Activated CD4-positive, alpha-beta T cell treated with anti-CD3 and anti-CD28 coated beads, Interleukin-2, Interleukin-4, amounts not matched to agents 100 ng/mL and 50 ng/mL, durations not matched to agents 16 hours and 8 hours (primary cell): ENCODE measurements at regions not wholly inside any gene's neighbourhood (a gene's known extent, or its start where the extent isn't known, plus 50 kb on each side); places are given as distances from the start of the nearest gene placed in this dataset.
"Not testable (repeated sequence)": the region's sequence is repeated elsewhere in the genome, so short reads cannot be mapped to it uniquely, and the experiment has no call there.

Experiments
- DNase-seq: peaks from one replicate; pipeline ENCODE4 v3.0.0-alpha.2; 2020; ENCODE audit warnings: low spot score

DNA sequence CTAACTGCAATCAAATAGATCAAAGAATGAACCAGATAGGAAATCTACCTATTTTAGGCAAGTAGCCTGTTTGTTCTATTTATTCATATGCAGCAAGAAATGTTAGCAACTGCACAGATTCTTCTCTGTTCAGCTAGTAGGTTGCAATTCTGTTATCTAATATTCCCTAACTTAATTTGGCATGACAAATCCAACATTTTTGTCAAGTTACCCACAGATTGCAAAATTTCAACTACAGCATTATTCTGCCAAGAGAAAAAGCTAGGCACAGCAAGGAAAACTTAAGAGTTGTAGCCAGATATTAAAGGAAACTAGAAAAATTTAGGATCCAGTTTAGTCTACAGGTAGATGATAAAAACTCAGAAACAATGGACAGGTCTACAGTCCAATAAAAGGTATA lies 104.4 kb upstream of the SYNCRIP start:
- DNase-seq: no peak

DNA sequence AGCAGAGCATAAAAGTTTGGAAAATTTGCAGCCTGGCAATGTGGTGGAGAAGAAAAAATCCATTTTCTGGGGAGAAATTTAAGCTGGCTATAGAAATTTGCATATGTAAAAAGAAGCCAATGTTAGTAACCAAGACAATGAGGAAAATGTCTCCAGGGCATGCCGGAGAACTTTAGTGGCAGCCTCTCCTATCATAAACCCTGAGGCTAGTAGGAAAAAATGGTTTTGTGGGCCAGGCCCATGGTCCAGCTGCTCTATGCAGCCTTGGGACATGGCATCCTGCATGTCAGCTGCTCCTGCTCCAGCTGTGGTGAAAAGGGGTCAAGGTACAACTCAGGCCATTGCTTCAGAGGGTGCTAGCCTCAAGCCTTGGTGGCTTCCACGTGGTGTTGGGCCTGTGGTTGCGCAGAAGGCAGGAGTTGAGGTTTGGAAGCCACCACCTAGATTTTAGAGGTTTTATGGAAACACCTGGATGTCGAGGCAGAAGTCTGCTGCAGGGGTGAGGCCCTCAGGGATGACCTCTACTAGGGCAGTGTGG lies 101.8 kb upstream of the SYNCRIP start:
- no peak for DNase-seq

DNA sequence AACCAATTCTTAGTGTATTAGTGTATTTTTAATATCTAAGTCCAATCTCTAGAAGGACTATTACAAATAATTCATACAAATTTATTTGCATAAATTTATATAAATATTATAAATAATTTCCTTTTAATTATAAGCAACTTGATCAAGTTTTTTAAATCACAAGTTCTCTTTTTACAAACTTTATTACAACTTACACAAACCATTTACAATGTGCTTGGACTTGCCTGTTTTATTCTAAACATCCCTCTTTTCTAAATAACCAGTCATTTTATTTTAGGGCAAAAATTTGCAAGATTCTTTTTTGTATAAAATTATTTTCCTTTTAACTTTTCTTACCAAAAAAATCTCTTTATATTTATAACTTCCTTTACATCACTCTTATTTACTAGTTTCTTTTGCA lies 83.5 kb upstream of the SYNCRIP start:
- no peak for DNase-seq

DNA sequence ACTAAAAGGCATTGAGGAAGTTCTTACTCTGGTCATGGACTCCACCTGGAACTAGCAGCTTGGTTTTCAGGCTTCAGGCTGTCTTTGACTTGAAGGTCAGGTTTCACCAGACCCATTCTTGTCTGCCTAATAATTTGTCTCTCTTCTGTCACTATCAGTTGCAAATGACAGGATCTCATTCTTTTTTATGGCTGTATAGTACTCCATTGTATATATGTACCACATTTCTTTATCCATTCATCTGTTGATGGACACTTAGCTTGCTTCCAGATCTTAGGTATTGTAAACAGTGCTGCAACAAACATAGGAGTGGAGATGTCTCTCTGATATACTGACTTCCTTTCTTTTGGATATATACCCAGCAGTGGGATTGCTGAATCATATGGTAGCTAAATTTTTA lies 73.1 kb upstream of the SYNCRIP start:
- DNase-seq: no peak

DNA sequence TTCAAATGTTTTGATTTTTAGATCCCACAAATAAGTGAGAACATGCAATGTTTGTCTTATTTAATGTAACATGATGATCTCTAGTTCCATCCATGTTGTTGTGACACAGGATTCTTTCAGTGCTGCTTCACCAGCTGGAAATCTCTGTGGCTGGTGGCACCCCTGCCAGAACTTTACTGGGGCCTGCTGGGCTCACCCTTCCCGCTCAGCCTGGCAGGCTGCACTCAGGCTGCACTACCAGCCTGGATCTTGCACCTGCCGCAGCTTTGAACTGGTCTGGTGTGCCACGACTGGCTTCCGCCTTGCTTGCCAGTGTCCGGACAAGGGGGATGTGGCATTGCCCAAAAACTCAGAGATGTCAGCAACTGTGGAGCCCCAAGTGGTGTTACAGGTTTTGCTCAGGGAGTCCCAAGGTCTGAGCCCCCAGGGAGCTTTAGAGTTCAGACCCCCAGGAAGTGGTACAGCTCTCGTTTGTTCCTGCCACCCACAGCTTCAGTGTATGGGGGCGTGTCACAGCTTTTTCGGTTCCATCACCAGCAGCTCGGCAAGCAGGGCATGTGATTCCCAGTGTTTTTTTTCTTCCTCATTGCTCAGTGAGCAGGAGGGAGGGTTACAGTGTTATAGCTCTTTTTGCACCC lies 72.3 kb upstream of the SYNCRIP start:
- no peak for DNase-seq

DNA sequence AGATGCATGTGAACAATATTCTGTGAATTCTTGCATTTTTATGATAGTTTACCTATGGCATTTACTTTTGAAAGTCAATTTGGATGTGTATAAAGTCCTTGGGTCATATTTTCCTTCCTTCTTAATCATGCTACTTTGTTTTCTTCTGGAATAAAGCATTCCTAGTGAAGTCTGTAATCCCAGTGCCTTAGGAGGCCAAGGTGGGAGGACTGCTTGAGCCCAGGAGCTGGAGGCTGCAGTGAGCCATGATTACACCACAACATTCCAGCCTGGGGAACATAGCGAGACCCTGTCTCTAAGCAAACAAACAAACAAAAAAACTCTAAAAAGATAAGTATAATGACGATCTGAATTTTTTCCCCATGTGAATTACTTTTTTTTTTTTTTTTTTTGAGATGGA lies 69.7 kb upstream of the SYNCRIP start:
- no peak for DNase-seq

DNA sequence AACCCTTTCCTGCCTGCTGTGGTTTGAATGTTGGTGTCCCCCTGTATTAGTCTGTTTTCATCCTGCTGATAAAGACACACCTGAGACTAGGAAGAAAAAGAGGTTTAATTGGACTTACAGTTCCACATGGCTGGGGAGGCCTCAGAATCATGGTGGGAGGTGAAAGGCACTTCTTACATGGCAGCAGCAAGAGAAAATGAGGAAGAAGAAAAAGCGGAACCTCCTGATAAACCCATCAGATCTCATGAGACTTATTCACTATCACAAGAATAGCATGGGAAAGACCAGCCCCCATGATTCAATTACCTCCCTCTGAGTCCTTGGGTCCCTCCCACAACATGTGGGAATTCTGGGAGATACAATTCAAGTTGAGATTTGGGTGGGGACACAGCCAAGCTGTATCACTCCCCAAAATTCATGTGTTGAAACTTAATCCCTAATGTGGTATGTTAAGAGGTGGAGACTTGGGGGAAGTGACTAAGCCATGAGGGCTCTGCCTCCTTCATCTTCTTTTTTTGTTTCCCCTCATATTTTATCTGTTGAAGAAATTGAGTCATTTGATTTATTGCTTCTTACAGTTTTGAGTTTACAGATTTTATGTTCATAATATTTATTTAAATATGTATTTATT lies 64.9 kb upstream of the SYNCRIP start:
- DNase-seq: not testable (repeated sequence)

DNA sequence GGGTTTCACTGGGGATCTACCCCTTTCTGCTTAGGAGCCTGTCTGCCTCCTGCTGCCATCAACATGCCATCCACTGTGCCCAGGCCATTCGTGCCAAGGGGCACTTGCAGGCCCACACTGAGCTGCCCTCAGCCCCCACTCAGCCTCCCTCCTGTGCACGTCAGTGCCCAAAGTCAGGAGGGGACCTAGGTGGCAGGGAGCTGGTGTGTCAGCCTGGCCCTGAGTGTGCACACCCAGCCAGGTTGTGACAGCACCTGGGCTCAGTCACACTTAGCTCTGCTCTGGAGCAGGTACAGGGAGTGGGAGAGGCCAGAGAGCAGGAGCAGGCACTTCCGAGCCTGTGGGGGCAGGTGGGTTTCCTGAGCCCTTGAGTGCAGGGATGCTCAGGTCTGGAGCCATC lies 63.6 kb upstream of the SYNCRIP start:
- no peak for DNase-seq

DNA sequence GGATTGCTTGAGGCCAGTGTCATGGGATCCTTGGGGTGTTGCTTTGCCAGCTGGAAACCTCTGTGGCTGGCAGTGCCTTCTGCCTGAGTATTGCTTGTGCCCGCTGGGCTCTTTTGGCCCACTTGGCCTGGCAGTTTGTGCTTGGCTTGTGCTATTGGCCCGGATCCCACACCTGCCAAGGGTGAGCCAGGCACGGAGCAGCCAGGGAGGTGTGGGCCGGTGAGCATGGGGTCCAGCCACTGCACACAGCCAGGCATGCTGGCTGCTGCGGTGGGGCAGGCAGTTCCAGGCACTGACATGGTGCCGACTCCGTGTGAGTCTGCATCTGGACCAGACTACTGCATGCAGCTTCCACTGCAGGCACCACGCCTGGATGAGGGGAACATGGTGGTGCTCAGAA lies 62.5 kb upstream of the SYNCRIP start:
- no peak for DNase-seq

DNA sequence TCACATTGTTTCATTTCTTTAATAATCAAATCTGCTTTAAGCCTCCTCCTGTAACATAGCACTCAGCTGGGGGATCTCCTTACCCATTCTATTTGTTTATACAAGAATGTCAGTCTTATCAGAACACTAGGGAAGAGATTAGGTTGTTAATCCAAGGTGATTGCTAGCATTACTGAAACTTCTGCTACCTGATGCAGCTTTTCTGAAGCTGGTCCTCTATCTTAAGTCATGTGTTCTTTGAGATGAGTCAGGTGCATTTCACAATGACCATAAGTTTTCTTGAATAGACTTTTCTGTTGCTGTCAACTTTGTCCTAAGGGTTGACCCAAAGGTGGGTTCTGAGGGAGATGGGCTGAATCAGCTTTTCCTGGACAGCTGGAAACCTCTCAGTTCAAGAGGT lies 60.7 kb upstream of the SYNCRIP start:
- DNase-seq: no peak
